DND-41 (cell line): ENCODE measurements at regions not wholly inside any gene's neighbourhood (a gene's known extent, or its start where the extent isn't known, plus 50 kb on each side); places are given as distances from the start of the nearest gene placed in this dataset.

Experiments
- EZH2 ChIP-seq: IDR thresholded peaks from 3 replicates; pipeline ENCODE4 v1.6.1; 2012; ENCODE audit warnings: borderline replicate concordance, low read depth, mild to moderate bottlenecking, moderate library complexity, low read length, inconsistent platforms; ENCODE audit not compliant: severe bottlenecking
- TF ChIP-seq, protein P1 (sequence below): IDR thresholded peaks from 2 replicates; pipeline ENCODE4 v1.5.1; 2012; ENCODE audit warnings: borderline replicate concordance, low read length, moderate library complexity, mild to moderate bottlenecking; ENCODE audit not compliant: poor library complexity, severe bottlenecking; ENCODE audit errors: extremely low read depth

DNA sequence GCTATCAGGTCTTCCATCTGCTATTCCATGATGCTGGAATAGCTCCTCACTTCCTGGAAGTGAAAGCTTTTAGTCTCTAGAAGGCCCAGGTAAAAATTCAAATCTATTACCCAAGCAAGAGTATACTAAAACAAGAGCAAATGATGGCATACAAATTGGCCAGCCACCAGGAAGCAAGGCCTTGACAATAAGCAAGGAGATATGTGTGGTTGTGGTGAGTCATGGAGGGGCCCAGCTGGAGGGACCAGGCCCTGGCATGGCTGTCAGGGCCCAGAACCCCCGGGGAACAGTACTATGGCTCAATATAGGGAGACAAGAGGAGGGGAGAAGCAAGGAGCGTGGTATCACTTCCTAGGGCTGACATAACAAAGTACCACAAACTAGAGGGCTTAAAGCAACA lies 358.7 kb downstream of the RRAGC start:
- TF ChIP-seq, protein P1, sequence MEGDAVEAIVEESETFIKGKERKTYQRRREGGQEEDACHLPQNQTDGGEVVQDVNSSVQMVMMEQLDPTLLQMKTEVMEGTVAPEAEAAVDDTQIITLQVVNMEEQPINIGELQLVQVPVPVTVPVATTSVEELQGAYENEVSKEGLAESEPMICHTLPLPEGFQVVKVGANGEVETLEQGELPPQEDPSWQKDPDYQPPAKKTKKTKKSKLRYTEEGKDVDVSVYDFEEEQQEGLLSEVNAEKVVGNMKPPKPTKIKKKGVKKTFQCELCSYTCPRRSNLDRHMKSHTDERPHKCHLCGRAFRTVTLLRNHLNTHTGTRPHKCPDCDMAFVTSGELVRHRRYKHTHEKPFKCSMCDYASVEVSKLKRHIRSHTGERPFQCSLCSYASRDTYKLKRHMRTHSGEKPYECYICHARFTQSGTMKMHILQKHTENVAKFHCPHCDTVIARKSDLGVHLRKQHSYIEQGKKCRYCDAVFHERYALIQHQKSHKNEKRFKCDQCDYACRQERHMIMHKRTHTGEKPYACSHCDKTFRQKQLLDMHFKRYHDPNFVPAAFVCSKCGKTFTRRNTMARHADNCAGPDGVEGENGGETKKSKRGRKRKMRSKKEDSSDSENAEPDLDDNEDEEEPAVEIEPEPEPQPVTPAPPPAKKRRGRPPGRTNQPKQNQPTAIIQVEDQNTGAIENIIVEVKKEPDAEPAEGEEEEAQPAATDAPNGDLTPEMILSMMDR, result no peak
- no peak for TF ChIP-seq EZH2
